IgD-negative memory B cell (primary cell): ENCODE measurements at regions not wholly inside any gene's neighbourhood (a gene's known extent, or its start where the extent isn't known, plus 50 kb on each side); places are given as distances from the start of the nearest gene placed in this dataset.

Source experiments
- H3K27ac Mint-ChIP-seq, 3 donors: one replicate each; pipeline ENCODE4 v1.8.0; 2020 to 2022; ENCODE audit warnings: mild to moderate bottlenecking in 3 of 3, mixed read lengths in 3 of 3, moderate library complexity in 1 of 3
- H3K27me3 Mint-ChIP-seq: one replicate; pipeline ENCODE4 v1.8.0; 2021; ENCODE audit warnings: mixed read lengths
- H3K36me3 Mint-ChIP-seq: one replicate; pipeline ENCODE4 v1.8.0; 2020; ENCODE audit warnings: mild to moderate bottlenecking, mixed read lengths
- H3K4me1 Mint-ChIP-seq, 3 donors: one replicate each; pipeline ENCODE4 v1.8.0; 2020 to 2022; ENCODE audit warnings: mixed read lengths in 3 of 3, mild to moderate bottlenecking in 1 of 3
- H3K4me3 Mint-ChIP-seq, 4 donors: one replicate each; pipeline ENCODE4 v1.8.0; 2020 to 2022; ENCODE audit warnings: mild to moderate bottlenecking in 4 of 4, mixed read lengths in 4 of 4, moderate library complexity in 3 of 4
- H3K9me3 Mint-ChIP-seq, 3 donors: one replicate each; pipeline ENCODE4 v1.8.0; 2020 to 2021; ENCODE audit warnings: mixed read lengths in 3 of 3, mild to moderate bottlenecking in 1 of 3

DNA sequence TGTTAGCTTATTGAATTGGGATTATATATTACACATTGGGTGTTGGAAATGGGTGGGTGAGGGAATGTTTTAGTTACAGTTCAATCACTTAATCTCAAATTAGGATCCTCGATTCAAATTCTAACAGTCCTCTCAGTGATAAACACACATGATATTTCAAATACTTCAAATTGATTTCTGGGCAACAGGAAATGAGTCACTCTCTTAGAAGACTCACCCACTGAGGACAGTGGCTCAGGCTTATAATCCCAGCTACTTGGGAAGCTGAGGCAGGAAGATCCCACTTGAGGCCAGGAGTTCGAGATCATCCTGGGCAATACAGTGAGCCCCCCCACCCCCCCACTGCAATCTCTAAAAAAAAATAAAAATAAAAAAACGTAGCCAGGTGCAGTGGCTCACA lies 435.3 kb downstream of the KLF12 start:
- Mint-ChIP-seq H3K27me3 (no peaks in the 10 kb centered on the region), H3K4me3 (no peak overlapping the region), H3K4me1 (peaks cover 7 to 16% (median 14%) of the 10 kb centered on the region in 3 donors), H3K27ac (no peak overlapping the region), H3K9me3 (no peaks in the 10 kb centered on the region), H3K36me3 (peaks cover 21% of the 10 kb centered on the region)

GRCh38 chr13:73697166-73697565 lies 437.0 kb downstream of the KLF12 start:
- Mint-ChIP-seq H3K9me3 (no peaks in the 10 kb centered on the region), H3K27me3 (no peaks in the 10 kb centered on the region), H3K4me1 (peaks cover 0 to 2% (median 1%) of the 10 kb centered on the region in 3 donors), H3K4me3 (no peak overlapping the region), H3K27ac (no peak overlapping the region), H3K36me3 (peaks cover 17% of the 10 kb centered on the region)

GRCh38 chr13:73696713-73697112 lies 437.5 kb downstream of the KLF12 start:
- Mint-ChIP-seq H3K27me3 (no peaks in the 10 kb centered on the region), H3K4me3 (no peak overlapping the region), H3K36me3 (peaks cover 17% of the 10 kb centered on the region), H3K9me3 (no peaks in the 10 kb centered on the region), H3K27ac (no peak overlapping the region), H3K4me1 (no peaks in the 10 kb centered on the region)

- Mint-ChIP-seq H3K27ac (no peak overlapping the region), H3K36me3 (peaks cover 17% of the 10 kb centered on the region), H3K4me3 (no peak overlapping the region), H3K4me1 (no peaks in the 10 kb centered on the region), H3K9me3 (no peaks in the 10 kb centered on the region), H3K27me3 (no peaks in the 10 kb centered on the region)
These were observed 437.9 kb downstream of the KLF12 start for GRCh38 chr13:73696271-73696670.

GRCh38 chr13:73695325-73695724 lies 438.9 kb downstream of the KLF12 start:
- Mint-ChIP-seq H3K27ac (no peak overlapping the region), H3K4me3 (no peak overlapping the region), H3K36me3 (peaks cover 17% of the 10 kb centered on the region), H3K9me3 (no peaks in the 10 kb centered on the region), H3K4me1 (no peaks in the 10 kb centered on the region), H3K27me3 (no peaks in the 10 kb centered on the region)

DNA sequence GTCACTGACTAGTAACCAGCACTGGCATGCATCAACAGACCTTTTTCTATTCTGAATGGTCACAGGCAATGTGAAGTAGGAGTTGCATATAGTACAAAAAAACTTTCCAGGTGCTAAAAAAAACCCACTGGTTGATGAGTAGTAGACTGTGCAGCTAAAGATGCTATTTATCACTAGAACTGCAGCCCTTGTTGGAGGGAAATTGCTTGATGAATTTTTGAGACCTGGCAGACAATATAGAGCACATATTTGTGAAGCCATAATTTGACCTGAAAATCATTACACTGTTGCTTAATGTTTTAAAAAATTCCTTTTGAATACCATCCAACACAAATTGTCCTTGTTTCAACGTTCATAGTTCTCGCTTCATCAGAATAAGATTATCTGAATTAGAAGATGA lies 441.0 kb downstream of the KLF12 start:
- H3K27me3 Mint-ChIP-seq, result no peaks in the 10 kb centered on the region
- no peaks in the 10 kb centered on the region for H3K9me3 Mint-ChIP-seq
- H3K27ac Mint-ChIP-seq, result no peak overlapping the region
- peaks cover 14% of the 10 kb centered on the region for H3K36me3 Mint-ChIP-seq
- no peak overlapping the region for H3K4me3 Mint-ChIP-seq
- H3K4me1 Mint-ChIP-seq, result no peaks in the 10 kb centered on the region

- Mint-ChIP-seq H3K27ac (peak overlapping the region in 1 of 3 donors; percentile 9), H3K4me3 (no peak overlapping the region), H3K36me3 (peaks cover 9% of the 10 kb centered on the region), H3K9me3 (no peaks in the 10 kb centered on the region), H3K27me3 (no peaks in the 10 kb centered on the region), H3K4me1 (no peaks in the 10 kb centered on the region)
These were observed 442.3 kb downstream of the KLF12 start for GRCh38 chr13:73691891-73692290.

DNA sequence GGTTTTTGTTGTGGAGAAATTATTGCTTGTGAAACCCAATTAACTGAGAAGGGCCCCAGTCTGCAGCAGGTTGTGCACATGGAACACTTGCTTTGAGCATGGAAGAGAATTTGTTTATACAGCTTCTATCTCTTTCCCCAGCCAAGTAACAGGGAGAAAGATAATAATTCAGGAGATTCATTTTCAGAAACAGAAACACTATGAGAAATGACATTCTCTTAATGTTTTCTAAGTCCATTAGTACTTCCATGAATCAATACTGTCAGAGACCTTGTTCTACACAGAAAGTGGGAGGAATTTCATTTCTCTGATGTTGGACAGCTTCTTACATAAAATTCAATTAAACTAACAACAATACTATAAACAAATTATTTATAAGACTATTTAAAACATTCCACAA lies 446.3 kb downstream of the KLF12 start:
- Mint-ChIP-seq H3K36me3 (peaks cover 6% of the 10 kb centered on the region), H3K4me1 (peaks cover 0 to 1% (median 0%) of the 10 kb centered on the region in 3 donors), H3K4me3 (no peak overlapping the region), H3K27ac (no peak overlapping the region), H3K27me3 (no peaks in the 10 kb centered on the region), H3K9me3 (no peaks in the 10 kb centered on the region)

DNA sequence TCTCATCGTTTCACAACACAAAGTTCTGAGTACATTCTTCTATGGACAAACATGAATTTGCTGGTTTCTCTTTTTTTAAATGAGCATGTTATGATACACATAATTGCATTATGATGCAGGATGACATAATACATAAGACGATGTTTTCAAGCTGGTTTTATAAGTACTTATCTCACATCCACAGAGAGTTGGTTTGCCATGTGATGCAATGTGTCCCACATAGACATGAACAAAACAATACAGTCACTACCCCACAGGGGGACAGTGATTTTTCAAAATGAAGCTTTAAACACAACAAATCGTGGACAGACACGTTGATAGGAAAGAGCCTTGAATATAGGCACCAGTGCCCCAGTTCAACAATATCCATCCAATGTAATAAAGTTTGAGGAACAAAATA lies 447.1 kb downstream of the KLF12 start:
- H3K36me3 Mint-ChIP-seq, result peaks cover 8% of the 10 kb centered on the region
- H3K27ac Mint-ChIP-seq, result no peak overlapping the region
- H3K9me3 Mint-ChIP-seq, result no peaks in the 10 kb centered on the region
- no peak overlapping the region for H3K4me3 Mint-ChIP-seq
- no peaks in the 10 kb centered on the region for H3K27me3 Mint-ChIP-seq
- H3K4me1 Mint-ChIP-seq, result peaks cover 0 to 1% (median 0%) of the 10 kb centered on the region in 3 donors

- peak overlapping the region in 1 of 3 donors; percentile 37 for H3K27ac Mint-ChIP-seq
- H3K4me3 Mint-ChIP-seq, result no peak overlapping the region
- no peaks in the 10 kb centered on the region for H3K9me3 Mint-ChIP-seq
- H3K36me3 Mint-ChIP-seq, result peaks cover 5% of the 10 kb centered on the region
- no peaks in the 10 kb centered on the region for H3K27me3 Mint-ChIP-seq
- H3K4me1 Mint-ChIP-seq, result peaks cover 0 to 1% (median 0%) of the 10 kb centered on the region in 3 donors
These were observed 449.5 kb downstream of the KLF12 start for GRCh38 chr13:73684750-73685149.

DNA sequence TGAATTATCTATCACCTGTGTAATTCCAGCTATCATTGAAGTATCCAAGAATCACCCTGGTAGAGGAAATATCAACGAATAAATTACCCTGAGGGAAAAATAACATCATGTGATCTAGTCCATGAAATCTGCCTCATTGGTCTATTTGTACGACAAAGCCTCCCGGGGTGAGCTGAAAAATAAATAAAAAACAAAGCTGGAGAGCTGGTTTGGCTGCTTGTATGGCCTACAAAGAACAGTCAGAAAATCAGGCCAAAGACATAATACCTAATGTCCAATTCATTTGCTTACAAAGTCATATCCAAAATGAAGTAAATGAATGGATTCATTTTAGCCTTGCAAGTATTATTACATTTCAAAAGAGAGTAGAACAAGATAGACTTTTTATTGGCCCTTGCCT lies 449.9 kb downstream of the KLF12 start:
- no peaks in the 10 kb centered on the region for H3K27me3 Mint-ChIP-seq
- no peak overlapping the region for H3K4me3 Mint-ChIP-seq
- peak overlapping the region in 1 of 3 donors; percentile 37 for H3K27ac Mint-ChIP-seq
- H3K36me3 Mint-ChIP-seq, result peaks cover 5% of the 10 kb centered on the region
- H3K4me1 Mint-ChIP-seq, result peaks cover 0 to 1% (median 0%) of the 10 kb centered on the region in 3 donors
- H3K9me3 Mint-ChIP-seq, result no peaks in the 10 kb centered on the region

GRCh38 chr13:73683746-73684145 lies 450.5 kb downstream of the KLF12 start:
- Mint-ChIP-seq H3K9me3 (no peaks in the 10 kb centered on the region), H3K27ac (peak overlapping the region in 1 of 3 donors; percentile 42), H3K4me3 (no peak overlapping the region), H3K4me1 (peaks cover 0 to 1% (median 0%) of the 10 kb centered on the region in 3 donors), H3K36me3 (peaks cover 5% of the 10 kb centered on the region), H3K27me3 (no peaks in the 10 kb centered on the region)

GRCh38 chr13:73681779-73682178 lies 452.4 kb downstream of the KLF12 start:
- no peaks in the 10 kb centered on the region for H3K9me3 Mint-ChIP-seq
- peaks cover 0 to 2% (median 1%) of the 10 kb centered on the region in 3 donors for H3K4me1 Mint-ChIP-seq
- H3K27me3 Mint-ChIP-seq, result no peaks in the 10 kb centered on the region
- H3K36me3 Mint-ChIP-seq, result peaks cover 5% of the 10 kb centered on the region
- no peak overlapping the region for H3K27ac Mint-ChIP-seq
- H3K4me3 Mint-ChIP-seq, result no peak overlapping the region

GRCh38 chr13:73681015-73681414 lies 453.2 kb downstream of the KLF12 start:
- H3K4me1 Mint-ChIP-seq, result peaks cover 0 to 2% (median 1%) of the 10 kb centered on the region in 3 donors

GRCh38 chr13:73677048-73677601 lies 457.1 kb downstream of the KLF12 start:
- Mint-ChIP-seq H3K36me3 (no peaks in the 10 kb centered on the region), H3K27me3 (no peaks in the 10 kb centered on the region), H3K9me3 (no peaks in the 10 kb centered on the region), H3K27ac (no peak overlapping the region), H3K4me1 (peaks cover 0 to 2% (median 0%) of the 10 kb centered on the region in 3 donors), H3K4me3 (no peak overlapping the region)

More at GRCh38 chr13:73681015-73681414, 453.2 kb downstream of the KLF12 start:
- Mint-ChIP-seq H3K27ac (no peak overlapping the region), H3K36me3 (peaks cover 5% of the 10 kb centered on the region), H3K4me3 (no peak overlapping the region), H3K9me3 (no peaks in the 10 kb centered on the region), H3K27me3 (no peaks in the 10 kb centered on the region)

DNA sequence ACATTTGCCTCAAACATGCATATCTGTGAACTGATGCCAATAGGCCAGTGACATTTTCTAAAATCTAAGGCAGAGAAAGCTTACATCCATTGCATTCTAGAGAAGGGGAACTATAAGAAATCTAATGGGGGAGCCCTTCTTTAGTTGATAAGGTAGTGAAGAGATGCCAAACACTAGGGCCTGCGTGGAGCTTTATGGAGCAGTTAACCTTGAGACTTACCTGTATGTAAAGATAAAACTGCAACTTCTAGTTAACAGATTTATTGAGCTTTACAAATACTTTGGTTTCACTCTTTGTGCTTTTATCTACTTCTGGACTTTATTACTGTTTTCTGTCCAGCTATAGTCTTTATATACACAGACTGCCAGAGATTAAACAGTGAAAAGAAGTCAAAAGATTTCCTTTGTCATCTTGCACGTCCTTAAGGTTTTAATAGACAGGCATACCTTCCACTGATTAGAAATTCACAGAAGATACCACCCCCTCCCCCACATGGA lies 457.6 kb downstream of the KLF12 start:
- H3K27ac Mint-ChIP-seq, result no peak overlapping the region
- peaks cover 0 to 2% (median 0%) of the 10 kb centered on the region in 3 donors for H3K4me1 Mint-ChIP-seq
- H3K9me3 Mint-ChIP-seq, result no peaks in the 10 kb centered on the region

More for the DNA sequence above, 457.6 kb downstream of the KLF12 start:
- no peaks in the 10 kb centered on the region for H3K27me3 Mint-ChIP-seq
- no peak overlapping the region for H3K4me3 Mint-ChIP-seq
- no peaks in the 10 kb centered on the region for H3K36me3 Mint-ChIP-seq
